Common myeloid progenitor, CD34-positive (primary cell): ENCODE measurements at regions not wholly inside any gene's neighbourhood (a gene's known extent, or its start where the extent isn't known, plus 50 kb on each side); places are given as distances from the start of the nearest gene placed in this dataset.
"Not testable (repeated sequence)": the region's sequence is repeated elsewhere in the genome, so short reads cannot be mapped to it uniquely, and the experiment has no call there.

Source experiments
- CTCF ChIA-PET: fragments of 350-600 bp; sonication (Branson Sonifier 250); formaldehyde crosslinking; loops from one replicate; lab custom pipeline; 2021; ENCODE audit warnings: antibody characterized with exemption; lab: Charles Lee
- POLR2A ChIA-PET: fragments of 350-600 bp; sonication (Branson Sonifier 250); formaldehyde crosslinking; loops from one replicate; lab custom pipeline; 2021; ENCODE audit warnings: antibody characterized with exemption; lab: Charles Lee
- DNase-seq, 3 donors: peaks; one replicate each; pipeline versions ENCODE4 v3.0.0 to v3.0.0-alpha.2; 2013
- H3K27ac ChIP-seq, 2 experiments: 1 replicate in 1 of 2; 2 replicates in 1 of 2; pipeline ENCODE4 v1.7.0; 2013; ENCODE audit warnings: inconsistent platforms in 2 of 2, low read length in 2 of 2, mild to moderate bottlenecking in 2 of 2, low read depth in 1 of 2, moderate library complexity in 1 of 2; ENCODE audit not compliant: severe bottlenecking in 2 of 2, insufficient read depth in 1 of 2, poor library complexity in 1 of 2
- H3K27me3 ChIP-seq, 5 experiments: replicated peaks in 2 of 5; 1 replicate in 3 of 5; 2 replicates in 2 of 5; pipeline versions ENCODE4 v1.6.1 to v1.7.0; 2013; ENCODE audit warnings: low read length in 4 of 5, mild to moderate bottlenecking in 2 of 5, moderate library complexity in 2 of 5, inconsistent platforms in 1 of 5; ENCODE audit not compliant: insufficient read depth in 5 of 5, control insufficient read depth in 4 of 5
- H3K36me3 ChIP-seq, 4 experiments: 1 replicate in 2 of 4; 2 replicates in 2 of 4; pipeline versions ENCODE4 v1.6.1 to v1.7.0; 2013; ENCODE audit warnings: low read length in 3 of 4, control low read depth in 1 of 4, mild to moderate bottlenecking in 1 of 4; ENCODE audit not compliant: control insufficient read depth in 4 of 4, insufficient read depth in 4 of 4
- H3K4me1 ChIP-seq, 4 experiments: 1 replicate in 3 of 4; 2 replicates in 1 of 4; pipeline versions ENCODE4 v1.6.1 to v1.7.1; 2013; ENCODE audit warnings: low read length in 3 of 4, mild to moderate bottlenecking in 3 of 4, control low read depth in 1 of 4, inconsistent platforms in 1 of 4, moderate library complexity in 1 of 4; ENCODE audit not compliant: control insufficient read depth in 4 of 4, insufficient read depth in 4 of 4; ENCODE audit errors: control extremely low read depth in 1 of 4
- H3K4me3 ChIP-seq, 7 experiments: 1 replicate in 4 of 7; 2 replicates in 3 of 7; pipeline versions ENCODE4 v1.5.1 to v1.7.0; 2013; ENCODE audit warnings: mild to moderate bottlenecking in 7 of 7, low read length in 6 of 7, moderate library complexity in 6 of 7, inconsistent platforms in 2 of 7, low read depth in 2 of 7, control low read depth in 1 of 7; ENCODE audit not compliant: insufficient read depth in 4 of 7, control insufficient read depth in 1 of 7; ENCODE audit errors: extremely low read depth in 1 of 7
- H3K9me3 ChIP-seq, 5 experiments: 1 replicate in 4 of 5; 2 replicates in 1 of 5; pipeline versions ENCODE4 v1.6.1 to v1.7.1; 2013; ENCODE audit warnings: low read length in 4 of 5, mild to moderate bottlenecking in 2 of 5, inconsistent platforms in 1 of 5, low read depth in 1 of 5, moderate library complexity in 1 of 5; ENCODE audit not compliant: control insufficient read depth in 4 of 5, insufficient read depth in 2 of 5; ENCODE audit errors: control extremely low read depth in 1 of 5
- WGBS: methylation state at CpG from one replicate; pipeline ENCODE4 v1.1.5; 2013; ENCODE audit not compliant: insufficient coverage; 5-methylcytosine and 5-hydroxymethylcytosine counted together

GRCh38 chr6:86331919-86332318 lies 605.4 kb upstream of the HTR1E start:
- Histone ChIP-seq H3K9me3 (no peaks in the 10 kb centered on the region), H3K36me3 (no peaks in the 10 kb centered on the region), H3K27me3 (no peaks in the 10 kb centered on the region), H3K4me1 (peaks cover 0 to 3% (median 0%) of the 10 kb centered on the region in 4 experiments), H3K27ac (no peak overlapping the region), H3K4me3 (no peak overlapping the region)
- 45% methylated on average over 5 of the region's 5 CpGs for WGBS
- POLR2A ChIA-PET: no interaction called here
- DNase-seq: no peak
- CTCF ChIA-PET: no interaction called here

DNA sequence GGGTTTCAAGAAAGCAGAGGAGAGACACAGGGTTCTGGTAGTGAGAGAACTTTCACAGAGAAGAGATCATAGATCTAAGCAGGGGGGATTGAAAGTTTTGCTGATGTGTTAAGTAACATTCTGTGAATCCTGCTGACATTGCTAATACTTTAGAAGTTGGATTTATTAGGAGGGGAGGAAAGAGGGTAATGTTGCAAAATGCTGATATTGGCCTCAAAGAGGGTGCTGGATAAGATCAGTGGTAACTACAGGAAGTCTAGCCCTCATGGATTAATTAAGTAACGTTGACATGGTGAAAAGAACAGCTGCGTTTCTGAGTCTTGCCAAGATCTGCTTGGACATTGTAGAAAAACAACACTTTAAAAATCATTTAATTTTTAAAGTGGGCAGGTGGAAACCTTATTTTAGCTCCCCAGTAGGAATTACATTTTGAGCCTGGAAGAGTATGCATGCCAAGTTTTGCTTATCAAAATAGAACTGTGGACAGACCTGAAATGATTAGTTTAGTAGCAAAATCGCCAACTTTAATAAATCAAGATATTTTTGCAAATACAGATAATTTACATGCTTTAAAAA lies 606.0 kb upstream of the HTR1E start:
- Histone ChIP-seq H3K4me3 (no peak overlapping the region), H3K27ac (no peak overlapping the region), H3K4me1 (peaks cover 0 to 3% (median 0%) of the 10 kb centered on the region in 4 experiments), H3K27me3 (no peaks in the 10 kb centered on the region), H3K9me3 (no peaks in the 10 kb centered on the region), H3K36me3 (no peaks in the 10 kb centered on the region)
- no peak for DNase-seq
- no CpG with 5 or more reads among the region's 3 CpGs for WGBS
- ChIA-PET POLR2A (no interaction called here), CTCF (no interaction called here)

- DNase-seq: no peak
- no peaks in the 10 kb centered on the region for H3K4me1 ChIP-seq
- no peak overlapping the region for H3K4me3 ChIP-seq
- no peak overlapping the region for H3K27ac ChIP-seq
- CTCF ChIA-PET: no interaction called here
- H3K36me3 ChIP-seq: no peaks in the 10 kb centered on the region
- 92% methylated on average over 4 of the region's 4 CpGs for WGBS
- POLR2A ChIA-PET: no interaction called here
- peaks cover 0 to 7% (median 6%) of the 10 kb centered on the region in 5 experiments for H3K9me3 ChIP-seq
- H3K27me3 ChIP-seq: no peaks in the 10 kb centered on the region
Measured at GRCh38 chr6:86306210-86306609, 631.1 kb upstream of the HTR1E start.

- H3K27ac ChIP-seq: no peak overlapping the region
- no peaks in the 10 kb centered on the region for H3K4me1 ChIP-seq
- peaks cover 0 to 5% (median 0%) of the 10 kb centered on the region in 5 experiments for H3K9me3 ChIP-seq
- CTCF ChIA-PET: no interaction called here
- no peak overlapping the region for H3K4me3 ChIP-seq
- no peak for DNase-seq
- no peaks in the 10 kb centered on the region for H3K36me3 ChIP-seq
- POLR2A ChIA-PET: no interaction called here
- H3K27me3 ChIP-seq: no peaks in the 10 kb centered on the region
Measured at GRCh38 chr6:86285876-86286275, 643.2 kb upstream of the SYNCRIP start.

GRCh38 chr6:86284809-86285480 lies 642.3 kb upstream of the SYNCRIP start:
- WGBS: 97% methylated on average over 21 of the region's 22 CpGs
- POLR2A ChIA-PET, DNase-seq: not testable (repeated sequence)

GRCh38 chr6:86283596-86283995 lies 640.9 kb upstream of the SYNCRIP start:
- POLR2A ChIA-PET, H3K36me3 ChIP-seq, CTCF ChIA-PET, H3K4me3 ChIP-seq, H3K27ac ChIP-seq, DNase-seq, H3K4me1 ChIP-seq, H3K9me3 ChIP-seq, H3K27me3 ChIP-seq: not testable (repeated sequence)
- WGBS: 95% methylated on average over 6 of the region's 6 CpGs

More at GRCh38 chr6:86284809-86285480, 642.3 kb upstream of the SYNCRIP start:
- H3K27me3 ChIP-seq, CTCF ChIA-PET, H3K4me1 ChIP-seq, H3K27ac ChIP-seq, H3K36me3 ChIP-seq, H3K4me3 ChIP-seq, H3K9me3 ChIP-seq: not testable (repeated sequence)

DNA sequence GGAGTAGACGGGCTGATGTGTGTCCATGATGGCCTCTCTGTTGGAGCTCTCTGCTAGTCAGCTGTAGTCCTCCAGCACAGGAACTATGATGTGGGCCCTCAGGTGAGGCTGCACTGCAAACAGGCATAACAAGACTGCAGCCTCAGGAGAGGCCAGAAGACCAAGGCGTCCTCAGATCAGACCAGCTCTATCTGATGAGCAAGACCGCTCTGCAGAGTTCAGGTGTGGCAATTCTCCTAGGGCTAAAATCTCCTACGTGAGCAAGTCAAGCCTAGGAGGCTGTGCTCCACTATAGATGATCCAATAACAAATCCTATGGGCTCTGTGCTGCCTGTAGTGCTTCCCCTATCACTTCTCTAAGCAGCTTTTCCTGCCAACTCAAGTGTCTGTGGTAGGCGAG lies 633.4 kb upstream of the SYNCRIP start:
- Histone ChIP-seq H3K27me3 (no peaks in the 10 kb centered on the region), H3K9me3 (no peaks in the 10 kb centered on the region), H3K27ac (no peak overlapping the region), H3K4me1 (no peaks in the 10 kb centered on the region), H3K36me3 (no peaks in the 10 kb centered on the region), H3K4me3 (no peak overlapping the region)
- DNase-seq: no peak
- POLR2A ChIA-PET: no interaction called here
- 90% methylated on average over 5 of the region's 5 CpGs for WGBS
- CTCF ChIA-PET: no interaction called here
